ENCODE measurements at regions not wholly inside any gene's neighbourhood (a gene's known extent, or its start where the extent isn't known, plus 50 kb on each side); places are given as distances from the start of the nearest gene placed in this dataset.

DNA sequence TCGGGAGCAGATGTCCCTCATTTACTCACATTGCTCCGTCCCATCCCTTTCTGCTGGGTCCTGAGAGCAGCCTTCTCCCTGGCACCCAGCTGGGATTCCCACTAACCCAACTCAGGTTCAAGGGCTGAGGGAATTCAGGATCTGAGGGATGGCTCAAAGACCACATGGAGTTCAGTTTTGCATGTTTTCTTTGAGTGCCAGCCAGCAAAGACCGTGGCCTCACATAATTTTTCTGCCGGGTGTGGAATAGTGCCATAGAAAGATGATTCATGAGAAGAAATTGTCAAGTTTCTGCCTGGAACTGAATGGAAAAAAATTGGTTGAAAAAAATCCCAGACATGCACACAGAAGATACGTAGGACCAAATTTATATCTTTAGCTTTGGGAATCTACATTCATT lies 168.6 kb downstream of the CD83 start:
- H2AFZ ChIP-seq (ENCODE audit: low read depth), result no peak overlapping the region
- H3K4me3 ChIP-seq (ENCODE audit: low read depth in 2 of 2, low read length in 1 of 2), result no peak overlapping the region
- H3F3A ChIP-seq (replicated peaks; ENCODE audit: insufficient read depth), result peaks cover 9% of the 10 kb centered on the region
- peak; percentile 75 for TF ChIP-seq NFIC (IDR thresholded peaks at IDR 0.05; ENCODE audit: borderline replicate concordance)
- TF ChIP-seq, protein P1, sequence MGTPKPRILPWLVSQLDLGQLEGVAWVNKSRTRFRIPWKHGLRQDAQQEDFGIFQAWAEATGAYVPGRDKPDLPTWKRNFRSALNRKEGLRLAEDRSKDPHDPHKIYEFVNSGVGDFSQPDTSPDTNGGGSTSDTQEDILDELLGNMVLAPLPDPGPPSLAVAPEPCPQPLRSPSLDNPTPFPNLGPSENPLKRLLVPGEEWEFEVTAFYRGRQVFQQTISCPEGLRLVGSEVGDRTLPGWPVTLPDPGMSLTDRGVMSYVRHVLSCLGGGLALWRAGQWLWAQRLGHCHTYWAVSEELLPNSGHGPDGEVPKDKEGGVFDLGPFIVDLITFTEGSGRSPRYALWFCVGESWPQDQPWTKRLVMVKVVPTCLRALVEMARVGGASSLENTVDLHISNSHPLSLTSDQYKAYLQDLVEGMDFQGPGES (IDR thresholded peaks at IDR 0.05; ENCODE audit: low read depth, low read length), result no peak
- no peak for TF ChIP-seq RCOR1 (IDR thresholded peaks at IDR 0.05; ENCODE audit: low read length)
- no peak for TF ChIP-seq RXRA (IDR thresholded peaks at IDR 0.05; ENCODE audit: borderline replicate concordance, low read depth)
- TF ChIP-seq, protein P2, sequence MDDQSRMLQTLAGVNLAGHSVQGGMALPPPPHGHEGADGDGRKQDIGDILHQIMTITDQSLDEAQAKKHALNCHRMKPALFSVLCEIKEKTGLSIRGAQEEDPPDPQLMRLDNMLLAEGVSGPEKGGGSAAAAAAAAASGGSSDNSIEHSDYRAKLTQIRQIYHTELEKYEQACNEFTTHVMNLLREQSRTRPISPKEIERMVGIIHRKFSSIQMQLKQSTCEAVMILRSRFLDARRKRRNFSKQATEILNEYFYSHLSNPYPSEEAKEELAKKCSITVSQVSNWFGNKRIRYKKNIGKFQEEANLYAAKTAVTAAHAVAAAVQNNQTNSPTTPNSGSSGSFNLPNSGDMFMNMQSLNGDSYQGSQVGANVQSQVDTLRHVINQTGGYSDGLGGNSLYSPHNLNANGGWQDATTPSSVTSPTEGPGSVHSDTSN (IDR thresholded peaks at IDR 0.05), result no peak; the same call in none of the 2 replicates
- no peak for TF ChIP-seq MEF2A (IDR thresholded peaks at IDR 0.05; ENCODE audit: borderline replicate concordance, low read depth)
- peak; percentile 46; the same call in 1 of the 2 replicates for TF ChIP-seq FOSL2 (IDR thresholded peaks at IDR 0.05; ENCODE audit: borderline replicate concordance, low read depth)
- TF ChIP-seq JUND (IDR thresholded peaks at IDR 0.05), result peak; percentile 23; the same call in 1 of the 2 replicates
- TF ChIP-seq GATA2 (CRISPR knock-in tag; IDR thresholded peaks at IDR 0.05), result no peak
- no peak for TF ChIP-seq NRF1 (IDR thresholded peaks at IDR 0.05; ENCODE audit: low read depth, low read length)
- TF ChIP-seq, protein P3, sequence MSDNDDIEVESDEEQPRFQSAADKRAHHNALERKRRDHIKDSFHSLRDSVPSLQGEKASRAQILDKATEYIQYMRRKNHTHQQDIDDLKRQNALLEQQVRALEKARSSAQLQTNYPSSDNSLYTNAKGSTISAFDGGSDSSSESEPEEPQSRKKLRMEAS (IDR thresholded peaks at IDR 0.05; ENCODE audit: low read depth), result no peak
- TF ChIP-seq CHD2 (IDR thresholded peaks at IDR 0.05; ENCODE audit: low read length, partially characterized antibody), result no peak
- no peak for TF ChIP-seq GABPA (IDR thresholded peaks at IDR 0.05; ENCODE audit: low read depth)
- TF ChIP-seq EP300 (IDR thresholded peaks at IDR 0.05; ENCODE audit: borderline replicate concordance in 1 of 2, low read depth in 1 of 2, low read length in 1 of 2), result peak in 1 of 2 experiments; percentile 25; a peak in 1 of 4 replicates
- no peak for TF ChIP-seq SMC3 (IDR thresholded peaks at IDR 0.05; ENCODE audit: low read depth, low read length)
- no peak for TF ChIP-seq FOXM1 (IDR thresholded peaks at IDR 0.05; ENCODE audit: low read depth)
- TF ChIP-seq, protein P4, sequence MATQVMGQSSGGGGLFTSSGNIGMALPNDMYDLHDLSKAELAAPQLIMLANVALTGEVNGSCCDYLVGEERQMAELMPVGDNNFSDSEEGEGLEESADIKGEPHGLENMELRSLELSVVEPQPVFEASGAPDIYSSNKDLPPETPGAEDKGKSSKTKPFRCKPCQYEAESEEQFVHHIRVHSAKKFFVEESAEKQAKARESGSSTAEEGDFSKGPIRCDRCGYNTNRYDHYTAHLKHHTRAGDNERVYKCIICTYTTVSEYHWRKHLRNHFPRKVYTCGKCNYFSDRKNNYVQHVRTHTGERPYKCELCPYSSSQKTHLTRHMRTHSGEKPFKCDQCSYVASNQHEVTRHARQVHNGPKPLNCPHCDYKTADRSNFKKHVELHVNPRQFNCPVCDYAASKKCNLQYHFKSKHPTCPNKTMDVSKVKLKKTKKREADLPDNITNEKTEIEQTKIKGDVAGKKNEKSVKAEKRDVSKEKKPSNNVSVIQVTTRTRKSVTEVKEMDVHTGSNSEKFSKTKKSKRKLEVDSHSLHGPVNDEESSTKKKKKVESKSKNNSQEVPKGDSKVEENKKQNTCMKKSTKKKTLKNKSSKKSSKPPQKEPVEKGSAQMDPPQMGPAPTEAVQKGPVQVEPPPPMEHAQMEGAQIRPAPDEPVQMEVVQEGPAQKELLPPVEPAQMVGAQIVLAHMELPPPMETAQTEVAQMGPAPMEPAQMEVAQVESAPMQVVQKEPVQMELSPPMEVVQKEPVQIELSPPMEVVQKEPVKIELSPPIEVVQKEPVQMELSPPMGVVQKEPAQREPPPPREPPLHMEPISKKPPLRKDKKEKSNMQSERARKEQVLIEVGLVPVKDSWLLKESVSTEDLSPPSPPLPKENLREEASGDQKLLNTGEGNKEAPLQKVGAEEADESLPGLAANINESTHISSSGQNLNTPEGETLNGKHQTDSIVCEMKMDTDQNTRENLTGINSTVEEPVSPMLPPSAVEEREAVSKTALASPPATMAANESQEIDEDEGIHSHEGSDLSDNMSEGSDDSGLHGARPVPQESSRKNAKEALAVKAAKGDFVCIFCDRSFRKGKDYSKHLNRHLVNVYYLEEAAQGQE (IDR thresholded peaks at IDR 0.05; ENCODE audit: low read depth, low read length), result no peak
- no peak for TF ChIP-seq SIN3A (IDR thresholded peaks at IDR 0.05; ENCODE audit: borderline replicate concordance, low read depth, low read length)
- no peak for TF ChIP-seq RFX5 (IDR thresholded peaks at IDR 0.05; ENCODE audit: low read length)
- TF ChIP-seq TCF12 (IDR thresholded peaks at IDR 0.05), result peak; percentile 60; the same call in 1 of the 2 replicates
- TF ChIP-seq YY1 (IDR thresholded peaks at IDR 0.05; ENCODE audit: low read depth), result no peak
- TF ChIP-seq, protein P5, sequence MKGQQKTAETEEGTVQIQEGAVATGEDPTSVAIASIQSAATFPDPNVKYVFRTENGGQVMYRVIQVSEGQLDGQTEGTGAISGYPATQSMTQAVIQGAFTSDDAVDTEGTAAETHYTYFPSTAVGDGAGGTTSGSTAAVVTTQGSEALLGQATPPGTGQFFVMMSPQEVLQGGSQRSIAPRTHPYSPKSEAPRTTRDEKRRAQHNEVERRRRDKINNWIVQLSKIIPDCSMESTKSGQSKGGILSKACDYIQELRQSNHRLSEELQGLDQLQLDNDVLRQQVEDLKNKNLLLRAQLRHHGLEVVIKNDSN (IDR thresholded peaks at IDR 0.05; ENCODE audit: borderline replicate concordance, low read depth), result no peak
- 0 out of 2 replicates have a peak, but pooled peaks have one; percentile 18 for TF ChIP-seq TEAD4 (IDR thresholded peaks at IDR 0.05; ENCODE audit: borderline replicate concordance, insufficient read depth)
- TF ChIP-seq FOXJ3 (CRISPR knock-in tag; IDR thresholded peaks at IDR 0.05), result no peak
- TF ChIP-seq MXI1 (IDR thresholded peaks at IDR 0.05; ENCODE audit: low read depth, low read length), result no peak
- no peak for TF ChIP-seq RAD21 (IDR thresholded peaks at IDR 0.05; ENCODE audit: low read length)
- TF ChIP-seq ELF1 (IDR thresholded peaks at IDR 0.05), result no peak
- TF ChIP-seq TAF1 (IDR thresholded peaks at IDR 0.05; ENCODE audit: borderline replicate concordance, low read depth, low read length), result no peak
- TF ChIP-seq EZH2phosphoT487 (IDR thresholded peaks at IDR 0.05; ENCODE audit: borderline replicate concordance, low read depth), result no peak
- ChIA-PET POLR2A (no interaction called here), CTCF (interaction anchor here (1.3 kb wide), 1 partner anchor 33 kb away, joined by 3 read pairs; no protein-coding TSS in a partner anchor)
- H3K27ac ChIP-seq (ENCODE audit: low read depth in 2 of 2, low read length in 1 of 2), result peak overlapping the region in 1 of 2 experiments; percentile 49; a peak in 2 of 4 replicates
- H3K9me3 ChIP-seq, result no peaks in the 10 kb centered on the region
- H3K4me2 ChIP-seq, result 0 out of 2 replicates have a peak overlapping the region, but pooled peaks have one; percentile 3
- H3K9ac ChIP-seq, result no peak overlapping the region
- WGBS (ENCODE audit: low lambda C conversion rate), result 27% methylated on average over 5 of the region's 5 CpGs
- no peaks in the 10 kb centered on the region for H3K79me2 ChIP-seq (ENCODE audit: insufficient read depth)
- no peaks in the 10 kb centered on the region for H3K9me2 ChIP-seq
- H3K27me3 ChIP-seq (ENCODE audit: insufficient read depth), result no peaks in the 10 kb centered on the region
- no peaks in the 10 kb centered on the region for H3K36me3 ChIP-seq (replicated peaks in 1 of 2; ENCODE audit: control insufficient read depth in 1 of 2, insufficient read depth in 2 of 2, low read length in 1 of 2)
- DNase-seq, result no peak
- H3K4me1 ChIP-seq (ENCODE audit: control insufficient read depth in 1 of 2, insufficient read depth in 2 of 2, low read depth in 1 of 2, low read length in 1 of 2), result no peaks in the 10 kb centered on the region
- no peaks in the 10 kb centered on the region for H4K20me1 ChIP-seq (ENCODE audit: insufficient read depth)

Data from SK-N-SH (cell line).